Thoracic aorta (tissue), 2 donors: ENCODE measurements at regions not wholly inside any gene's neighbourhood (a gene's known extent, or its start where the extent isn't known, plus 50 kb on each side); places are given as distances from the start of the nearest gene placed in this dataset.

ENCODE experiments used
- ATAC-seq: fragments of 150-250 bp; one replicate; pipeline ENCODE4 v1.8.0; 2017; ENCODE audit warnings: low read depth; ENCODE audit not compliant: insufficient number of reproducible peaks, low FRiP score
- DNase-seq: peaks from one replicate; pipeline ENCODE4 v3.0.0-alpha.2; 2020; ENCODE audit warnings: low spot score
- H3K27ac ChIP-seq, 2 donors: fragments of 200-600 bp; sonication (generic); 1 replicate in 1 of 2; 2 replicates in 1 of 2; pipeline ENCODE4 v1.5.1; 2016; ENCODE audit warnings: mild to moderate bottlenecking in 2 of 2, moderate library complexity in 2 of 2
- H3K27me3 ChIP-seq: fragments of 200-600 bp; sonication (generic); replicated peaks from 2 replicates; pipeline ENCODE4 v1.6.0; 2016; ENCODE audit warnings: mild to moderate bottlenecking; ENCODE audit not compliant: insufficient read depth
- H3K36me3 ChIP-seq: fragments of 200-600 bp; sonication (generic); one replicate; pipeline ENCODE4 v1.5.1; 2016
- H3K4me1 ChIP-seq, 2 donors: fragments of 200-600 bp; sonication (generic); 1 replicate in 1 of 2; 2 replicates in 1 of 2; pipeline versions ENCODE4 v1.5.1 to v1.6.0; 2016; ENCODE audit warnings: low read depth in 2 of 2, mild to moderate bottlenecking in 1 of 2; ENCODE audit not compliant: control insufficient read depth in 1 of 2
- H3K4me3 ChIP-seq: fragments of 200-600 bp; sonication (generic); 2 replicates; pipeline ENCODE4 v1.5.1; 2016; ENCODE audit warnings: mild to moderate bottlenecking
- H3K9me3 ChIP-seq: fragments of 200-600 bp; sonication (generic); 2 replicates; pipeline ENCODE4 v1.5.1; 2016
- TF ChIP-seq, protein P1 (sequence below): fragments of 200-600 bp; sonication (generic); IDR thresholded peaks from one replicate; pipeline ENCODE4 v1.5.1; 2019; ENCODE audit warnings: antibody characterized with exemption

DNA sequence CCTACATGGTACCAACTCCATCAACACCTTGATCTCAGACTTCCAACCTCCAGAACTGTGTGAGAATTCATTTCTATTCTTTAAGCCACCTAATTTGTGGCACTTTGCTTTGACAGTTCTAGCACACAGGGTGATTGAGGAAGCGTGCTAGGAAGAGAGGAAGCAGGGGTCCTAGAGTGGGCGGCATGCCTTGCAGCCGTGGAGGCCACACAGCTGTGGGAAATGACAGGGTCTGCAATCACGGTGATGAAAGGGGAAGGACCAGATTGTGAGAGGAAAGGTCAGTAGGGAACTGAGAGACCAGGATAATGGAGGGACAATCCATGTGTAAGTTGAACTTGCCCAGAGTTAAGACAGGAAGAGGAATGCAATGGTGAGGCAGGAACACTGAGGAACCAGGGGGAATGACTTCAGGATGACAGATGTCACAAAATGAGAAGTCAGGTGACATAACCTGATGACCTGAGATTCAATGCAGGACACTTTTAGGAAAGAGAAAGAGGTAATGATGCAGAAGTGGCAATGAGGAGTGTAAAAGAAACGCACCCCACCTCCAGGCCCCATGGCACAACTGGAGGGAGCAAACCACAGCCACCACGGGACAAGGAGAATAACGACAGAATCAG lies 87.3 kb upstream of the PIK3CG start:
- H3K9me3 ChIP-seq: no peaks in the 10 kb centered on the region
- TF ChIP-seq, protein P1, sequence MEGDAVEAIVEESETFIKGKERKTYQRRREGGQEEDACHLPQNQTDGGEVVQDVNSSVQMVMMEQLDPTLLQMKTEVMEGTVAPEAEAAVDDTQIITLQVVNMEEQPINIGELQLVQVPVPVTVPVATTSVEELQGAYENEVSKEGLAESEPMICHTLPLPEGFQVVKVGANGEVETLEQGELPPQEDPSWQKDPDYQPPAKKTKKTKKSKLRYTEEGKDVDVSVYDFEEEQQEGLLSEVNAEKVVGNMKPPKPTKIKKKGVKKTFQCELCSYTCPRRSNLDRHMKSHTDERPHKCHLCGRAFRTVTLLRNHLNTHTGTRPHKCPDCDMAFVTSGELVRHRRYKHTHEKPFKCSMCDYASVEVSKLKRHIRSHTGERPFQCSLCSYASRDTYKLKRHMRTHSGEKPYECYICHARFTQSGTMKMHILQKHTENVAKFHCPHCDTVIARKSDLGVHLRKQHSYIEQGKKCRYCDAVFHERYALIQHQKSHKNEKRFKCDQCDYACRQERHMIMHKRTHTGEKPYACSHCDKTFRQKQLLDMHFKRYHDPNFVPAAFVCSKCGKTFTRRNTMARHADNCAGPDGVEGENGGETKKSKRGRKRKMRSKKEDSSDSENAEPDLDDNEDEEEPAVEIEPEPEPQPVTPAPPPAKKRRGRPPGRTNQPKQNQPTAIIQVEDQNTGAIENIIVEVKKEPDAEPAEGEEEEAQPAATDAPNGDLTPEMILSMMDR: no peak
- H3K27ac ChIP-seq: no peak overlapping the region
- DNase-seq: no peak
- no peaks in the 10 kb centered on the region for H3K36me3 ChIP-seq
- H3K27me3 ChIP-seq: no peaks in the 10 kb centered on the region
- H3K4me1 ChIP-seq: no peaks in the 10 kb centered on the region
- no peak for ATAC-seq
- H3K4me3 ChIP-seq: no peak overlapping the region

DNA sequence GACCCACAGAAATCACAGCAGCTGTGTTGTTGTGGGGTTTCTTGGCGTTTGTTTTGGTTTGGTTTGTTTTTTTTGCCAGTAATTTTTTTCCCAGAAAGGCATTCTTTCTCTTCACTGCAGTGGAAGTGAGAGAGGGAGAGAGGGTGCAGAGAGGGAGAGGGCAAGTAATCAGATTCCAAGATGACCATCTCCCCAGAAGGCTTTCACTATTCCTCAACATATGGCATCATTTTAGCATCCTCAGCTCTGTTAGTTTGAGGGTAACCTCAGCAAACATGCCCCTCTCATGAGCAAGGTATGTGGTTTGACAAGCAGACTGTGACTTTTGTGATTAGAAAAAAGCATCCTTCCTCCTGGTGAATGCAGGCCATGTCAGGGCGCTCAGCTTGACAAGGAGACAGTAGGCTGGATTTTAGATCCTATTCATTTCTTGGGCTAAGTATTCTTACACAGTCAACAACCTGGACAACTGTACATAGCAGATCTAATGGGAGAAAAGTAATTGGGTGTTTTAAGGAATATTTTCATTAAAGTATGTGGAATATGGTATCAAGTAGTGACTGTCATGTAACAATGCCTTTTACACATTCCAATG lies 86.3 kb upstream of the PIK3CG start:
- Histone ChIP-seq H3K4me3 (no peak overlapping the region), H3K27ac (no peak overlapping the region), H3K4me1 (no peaks in the 10 kb centered on the region), H3K27me3 (no peaks in the 10 kb centered on the region), H3K9me3 (no peaks in the 10 kb centered on the region), H3K36me3 (no peaks in the 10 kb centered on the region)
- TF ChIP-seq, protein P1: no peak
- ATAC-seq: no peak
- DNase-seq: no peak

DNA sequence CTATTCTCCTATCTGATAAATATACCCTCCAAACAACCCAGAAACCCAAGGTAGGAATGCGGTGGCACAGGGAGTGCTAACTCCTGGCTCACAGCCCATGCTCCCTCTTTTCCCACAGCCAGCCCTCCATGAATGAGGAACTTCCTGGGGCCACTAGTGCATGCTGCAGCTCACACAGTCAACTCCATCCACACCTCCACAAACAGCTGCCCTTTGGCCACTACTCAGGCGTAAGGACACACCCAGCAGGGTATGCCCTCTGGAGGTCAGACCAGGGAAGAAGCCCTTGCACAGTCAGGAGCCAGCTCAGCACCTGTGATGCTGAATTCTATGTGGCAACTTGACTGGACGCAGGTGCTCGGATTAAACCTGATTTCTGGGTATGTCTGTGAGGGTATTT lies 85.2 kb upstream of the PIK3CG start:
- DNase-seq (no peak), ATAC-seq (no peak)
- Histone ChIP-seq H3K9me3 (no peaks in the 10 kb centered on the region), H3K27ac (no peak overlapping the region), H3K36me3 (no peaks in the 10 kb centered on the region), H3K4me1 (no peaks in the 10 kb centered on the region), H3K4me3 (no peak overlapping the region), H3K27me3 (no peaks in the 10 kb centered on the region)
- TF ChIP-seq, protein P1: no peak

DNA sequence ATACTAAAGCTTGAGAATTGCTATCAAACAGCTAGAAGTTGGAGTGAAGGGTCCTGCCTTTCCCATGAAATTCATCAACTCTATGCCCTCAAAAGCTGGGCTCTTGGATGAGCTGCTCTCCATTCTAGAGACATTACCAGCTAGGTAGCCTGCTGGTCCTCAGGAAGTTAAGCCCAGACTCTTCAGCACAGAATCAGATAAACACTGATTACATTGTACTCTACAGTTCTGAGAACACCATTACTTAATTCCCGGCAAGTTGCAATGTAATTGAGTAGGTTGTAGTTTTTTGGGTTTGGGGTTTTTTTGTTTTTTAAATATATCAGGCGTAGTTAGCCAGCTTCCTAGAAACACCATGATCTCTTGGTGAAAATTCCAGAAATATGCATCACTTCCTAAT lies 84.1 kb upstream of the PIK3CG start:
- H3K4me1 ChIP-seq: no peaks in the 10 kb centered on the region
- H3K27me3 ChIP-seq: no peaks in the 10 kb centered on the region
- DNase-seq (no peak), ATAC-seq (no peak)
- H3K4me3 ChIP-seq: no peak overlapping the region
- H3K36me3 ChIP-seq: no peaks in the 10 kb centered on the region
- H3K9me3 ChIP-seq: no peaks in the 10 kb centered on the region
- no peak overlapping the region for H3K27ac ChIP-seq
- TF ChIP-seq, protein P1: no peak

DNA sequence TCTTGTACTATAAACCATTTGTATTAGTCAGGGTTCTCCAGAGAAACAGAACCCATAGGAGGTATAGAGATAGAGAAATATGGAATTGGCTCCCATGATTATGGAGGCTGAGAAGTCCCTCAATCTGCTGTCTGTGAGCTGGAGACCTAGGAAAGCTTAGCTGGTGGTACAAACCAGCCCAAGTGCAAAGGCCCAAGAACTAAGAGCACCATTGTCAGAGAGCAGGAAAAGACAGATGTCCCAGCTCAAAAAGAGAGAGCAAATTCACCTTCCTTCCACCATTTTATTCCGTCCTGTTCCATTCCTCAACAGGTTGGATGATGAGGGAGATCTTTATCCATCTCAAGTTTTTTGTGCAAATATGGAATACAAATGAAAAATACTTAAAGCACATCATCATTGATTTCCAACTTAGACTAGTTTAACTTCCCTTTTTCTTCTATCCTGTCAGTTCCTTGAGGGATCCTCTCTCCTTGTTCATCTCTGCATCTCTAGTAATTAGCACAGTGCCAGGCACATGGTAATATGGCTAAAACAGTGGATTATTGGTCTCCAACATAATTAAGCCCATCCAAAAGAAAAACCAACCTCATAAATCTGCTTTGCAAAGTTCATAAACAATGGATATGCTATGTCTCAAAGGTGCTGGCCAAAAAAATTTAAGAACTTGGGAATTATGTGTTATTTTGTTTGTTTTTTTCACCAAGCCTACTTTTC lies 83.1 kb upstream of the PIK3CG start:
- TF ChIP-seq, protein P1: no peak
- Histone ChIP-seq H3K27ac (no peak overlapping the region), H3K36me3 (no peaks in the 10 kb centered on the region), H3K4me1 (no peaks in the 10 kb centered on the region), H3K27me3 (no peaks in the 10 kb centered on the region), H3K9me3 (no peaks in the 10 kb centered on the region), H3K4me3 (no peak overlapping the region)
- DNase-seq (no peak), ATAC-seq (no peak)
